WERI-Rb-1 (cell line): ENCODE measurements at regions not wholly inside any gene's neighbourhood (a gene's known extent, or its start where the extent isn't known, plus 50 kb on each side); places are given as distances from the start of the nearest gene placed in this dataset.

Experiments
- DNase-seq: peaks from one replicate; pipeline ENCODE4 v3.0.0-alpha.2; 2020
- H3K27ac ChIP-seq: fragments of 250-450 bp; sonication (Bioruptor Pico); 2 replicates; pipeline ENCODE4 v1.5.1; 2020; ENCODE audit warnings: mild to moderate bottlenecking, moderate library complexity
- H3K27me3 ChIP-seq: fragments of 250-450 bp; sonication (Bioruptor Pico); 2 replicates; pipeline ENCODE4 v1.5.1; 2021; ENCODE audit warnings: mild to moderate bottlenecking, low read depth, moderate library complexity; ENCODE audit not compliant: insufficient read depth, severe bottlenecking
- H3K36me3 ChIP-seq: fragments of 250-450 bp; sonication (Bioruptor Pico); 2 replicates; pipeline ENCODE4 v1.5.1; 2020; ENCODE audit warnings: mild to moderate bottlenecking, moderate library complexity
- H3K4me3 ChIP-seq: 2 replicates; pipeline ENCODE4 v1.5.1; 2011; ENCODE audit warnings: low read depth, mild to moderate bottlenecking, control low read depth, low read length
- H3K9me3 ChIP-seq: fragments of 250-450 bp; sonication (Bioruptor Pico); 2 replicates; pipeline ENCODE4 v1.5.1; 2021; ENCODE audit warnings: mild to moderate bottlenecking, moderate library complexity; ENCODE audit not compliant: severe bottlenecking
- TF ChIP-seq, protein P1 (sequence below): IDR thresholded peaks from 2 replicates; pipeline ENCODE4 v1.5.1; 2011; ENCODE audit warnings: low read depth, mild to moderate bottlenecking, control low read depth, inconsistent platforms, low read length

DNA sequence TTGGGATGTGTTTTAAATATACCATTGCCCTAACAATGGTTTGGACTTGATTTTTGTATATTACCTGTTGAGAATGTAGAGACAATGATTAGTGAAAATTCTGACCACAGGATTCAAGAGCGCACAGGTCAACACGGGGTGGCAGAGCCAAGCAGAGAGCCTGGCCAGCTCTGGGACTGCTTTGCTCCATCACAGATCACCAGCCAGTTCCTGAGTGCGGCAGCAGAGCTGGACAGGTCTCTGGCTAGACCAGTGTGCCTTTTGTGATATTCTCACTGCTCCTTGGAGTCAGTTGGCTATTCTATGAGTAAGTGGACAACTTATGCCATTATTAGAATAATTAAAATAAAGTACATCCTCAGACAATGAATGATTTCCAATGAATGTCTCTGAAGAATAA lies 351.2 kb upstream of the ATP10A start:
- no peak for DNase-seq
- Histone ChIP-seq H3K27ac (no peak overlapping the region), H3K36me3 (no peaks in the 10 kb centered on the region), H3K9me3 (no peaks in the 10 kb centered on the region), H3K27me3 (no peaks in the 10 kb centered on the region), H3K4me3 (no peak overlapping the region)
- TF ChIP-seq, protein P1, sequence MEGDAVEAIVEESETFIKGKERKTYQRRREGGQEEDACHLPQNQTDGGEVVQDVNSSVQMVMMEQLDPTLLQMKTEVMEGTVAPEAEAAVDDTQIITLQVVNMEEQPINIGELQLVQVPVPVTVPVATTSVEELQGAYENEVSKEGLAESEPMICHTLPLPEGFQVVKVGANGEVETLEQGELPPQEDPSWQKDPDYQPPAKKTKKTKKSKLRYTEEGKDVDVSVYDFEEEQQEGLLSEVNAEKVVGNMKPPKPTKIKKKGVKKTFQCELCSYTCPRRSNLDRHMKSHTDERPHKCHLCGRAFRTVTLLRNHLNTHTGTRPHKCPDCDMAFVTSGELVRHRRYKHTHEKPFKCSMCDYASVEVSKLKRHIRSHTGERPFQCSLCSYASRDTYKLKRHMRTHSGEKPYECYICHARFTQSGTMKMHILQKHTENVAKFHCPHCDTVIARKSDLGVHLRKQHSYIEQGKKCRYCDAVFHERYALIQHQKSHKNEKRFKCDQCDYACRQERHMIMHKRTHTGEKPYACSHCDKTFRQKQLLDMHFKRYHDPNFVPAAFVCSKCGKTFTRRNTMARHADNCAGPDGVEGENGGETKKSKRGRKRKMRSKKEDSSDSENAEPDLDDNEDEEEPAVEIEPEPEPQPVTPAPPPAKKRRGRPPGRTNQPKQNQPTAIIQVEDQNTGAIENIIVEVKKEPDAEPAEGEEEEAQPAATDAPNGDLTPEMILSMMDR: no peak

DNA sequence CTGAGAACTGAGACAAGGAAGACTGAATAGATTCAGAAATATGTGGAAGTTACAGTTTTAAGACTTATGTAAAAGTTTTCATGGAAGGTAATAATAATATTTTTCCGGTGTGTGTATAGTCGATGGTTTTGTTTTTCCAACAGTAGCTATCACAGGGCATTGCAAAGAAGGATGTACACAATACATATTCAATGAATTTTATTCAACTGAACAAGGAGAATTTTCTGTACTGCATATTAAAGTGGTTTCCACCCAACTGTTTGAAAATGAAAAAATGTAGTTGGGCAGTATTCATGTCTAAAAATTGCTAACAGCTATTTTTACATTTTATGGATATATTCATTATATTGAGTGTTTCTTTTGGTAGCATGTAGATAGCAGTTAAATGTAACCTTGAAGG lies 350.3 kb upstream of the ATP10A start:
- Histone ChIP-seq H3K36me3 (no peaks in the 10 kb centered on the region), H3K27me3 (no peaks in the 10 kb centered on the region), H3K9me3 (no peaks in the 10 kb centered on the region), H3K27ac (no peak overlapping the region), H3K4me3 (no peak overlapping the region)
- no peak for DNase-seq
- TF ChIP-seq, protein P1: no peak

DNA sequence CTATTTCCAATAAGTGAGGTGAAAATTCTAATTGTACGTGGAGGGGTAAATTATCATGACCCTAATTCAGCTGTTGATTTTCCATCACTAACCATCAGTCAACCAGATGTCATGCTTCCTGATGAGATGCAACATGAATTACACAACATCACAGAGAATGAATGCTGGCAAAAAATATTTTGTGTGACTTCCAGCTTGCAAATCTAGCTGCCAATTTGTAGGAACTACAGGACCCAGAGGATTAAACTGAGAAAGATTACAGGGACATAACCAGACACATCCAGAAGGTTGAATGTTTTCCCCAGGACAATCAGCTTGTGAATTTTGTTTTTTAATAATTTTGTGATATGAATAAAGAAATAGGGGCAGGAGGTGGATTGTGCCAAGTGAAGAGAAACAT lies 349.0 kb upstream of the ATP10A start:
- no peak for DNase-seq
- Histone ChIP-seq H3K27me3 (no peaks in the 10 kb centered on the region), H3K36me3 (no peaks in the 10 kb centered on the region), H3K9me3 (no peaks in the 10 kb centered on the region), H3K4me3 (no peak overlapping the region), H3K27ac (no peak overlapping the region)
- TF ChIP-seq, protein P1: no peak

DNA sequence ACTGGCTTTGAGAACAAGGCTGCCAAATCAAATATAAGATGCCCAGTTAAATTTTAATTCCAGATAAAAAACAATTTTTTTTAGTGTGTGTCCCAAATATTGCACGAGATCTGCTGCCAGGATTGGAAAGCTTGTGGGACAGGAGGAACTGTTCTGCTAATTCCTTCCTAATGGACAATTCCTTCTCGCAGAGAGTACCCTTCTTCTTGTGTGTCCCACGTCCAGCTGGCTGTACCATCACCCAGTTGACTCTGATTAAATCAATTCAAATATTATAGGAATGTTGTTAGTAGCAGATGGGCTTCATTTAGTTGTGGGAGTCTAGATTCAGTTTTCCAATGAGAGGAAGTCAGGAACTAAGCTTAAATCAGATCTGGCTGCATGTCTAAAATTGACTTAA lies 347.9 kb upstream of the ATP10A start:
- Histone ChIP-seq H3K27ac (no peak overlapping the region), H3K4me3 (no peak overlapping the region), H3K9me3 (no peaks in the 10 kb centered on the region), H3K36me3 (no peaks in the 10 kb centered on the region), H3K27me3 (no peaks in the 10 kb centered on the region)
- TF ChIP-seq, protein P1: no peak
- no peak for DNase-seq

DNA sequence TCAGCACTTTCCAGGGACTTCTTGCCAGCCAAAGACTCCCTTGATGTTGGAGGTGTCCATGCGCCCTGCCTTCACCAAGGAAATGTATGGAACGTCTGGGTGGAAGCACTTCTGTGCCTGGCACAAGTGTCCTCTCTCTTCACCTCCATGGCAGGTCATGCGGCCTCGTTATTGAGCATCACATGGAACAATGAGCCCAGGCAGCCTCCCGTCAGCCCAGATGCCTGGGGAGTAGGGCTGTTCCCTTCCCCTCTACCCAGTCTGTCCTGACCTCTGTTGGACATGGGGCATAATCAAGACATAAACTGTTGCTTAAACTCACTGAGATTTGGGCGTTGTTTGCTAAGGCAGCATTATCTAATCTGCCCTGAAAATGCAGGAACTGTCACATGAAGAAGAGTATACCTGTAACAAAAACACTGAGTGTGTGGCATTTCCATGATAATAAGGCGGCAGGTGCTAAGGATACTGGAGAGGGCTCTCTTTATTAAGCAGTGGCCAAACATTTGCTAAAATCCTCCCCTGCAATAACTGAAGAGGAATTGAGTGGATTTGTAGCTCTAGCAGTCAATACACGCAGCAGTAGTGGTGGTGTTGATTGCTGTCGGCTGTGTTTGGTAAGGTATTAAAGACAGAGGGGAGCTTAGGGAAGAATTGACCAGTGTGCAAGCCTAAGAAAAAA lies 338.2 kb upstream of the ATP10A start:
- Histone ChIP-seq H3K27me3 (no peaks in the 10 kb centered on the region), H3K4me3 (no peak overlapping the region), H3K9me3 (no peaks in the 10 kb centered on the region), H3K36me3 (no peaks in the 10 kb centered on the region), H3K27ac (no peak overlapping the region)
- DNase-seq: no peak
- TF ChIP-seq, protein P1: no peak

DNA sequence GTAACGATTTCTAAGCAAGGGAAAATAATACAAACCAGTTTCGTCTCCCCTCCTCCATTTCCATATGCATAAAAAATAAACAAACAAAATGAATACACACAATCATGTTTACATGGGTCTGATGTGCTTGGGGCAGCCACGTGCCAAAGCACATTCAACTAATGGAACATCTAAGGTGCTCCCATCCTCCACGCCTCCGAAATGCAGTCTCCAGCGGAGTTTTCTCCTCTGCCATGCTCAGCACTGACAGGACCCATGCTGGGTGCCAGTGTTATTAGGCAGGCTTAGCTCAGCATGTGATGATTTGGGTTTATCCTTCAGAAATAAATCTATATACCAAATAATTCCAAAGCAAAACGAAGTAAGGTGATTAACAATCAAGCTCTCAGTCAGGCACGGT lies 337.3 kb upstream of the ATP10A start:
- no peaks in the 10 kb centered on the region for H3K36me3 ChIP-seq
- no peak overlapping the region for H3K4me3 ChIP-seq
- no peak overlapping the region for H3K27ac ChIP-seq
- TF ChIP-seq, protein P1: no peak
- no peaks in the 10 kb centered on the region for H3K27me3 ChIP-seq
- DNase-seq: peak; percentile 26
- H3K9me3 ChIP-seq: no peaks in the 10 kb centered on the region
